GM13977 (cell line): ENCODE measurements at regions not wholly inside any gene's neighbourhood (a gene's known extent, or its start where the extent isn't known, plus 50 kb on each side); places are given as distances from the start of the nearest gene placed in this dataset.

Experiments used
- DNase-seq: peaks from one replicate; pipeline ENCODE4 v3.0.0; 2012; ENCODE audit warnings: low spot score
- in situ Hi-C: fragments of 300-500 bp; cut with MboI; formaldehyde crosslinking; loops from one replicate; pipeline ENCODE4 v1.12.0; 2022; ENCODE audit warnings: low sequenced_read_pairs, low pct_unique_long_range_greater_than_20kb, mixed read lengths, inconsistent platforms; ENCODE audit not compliant: unreplicated experiment
- TF ChIP-seq, protein P1 (sequence below): IDR thresholded peaks from 2 replicates; pipeline ENCODE4 v1.5.1; 2012; ENCODE audit warnings: mild to moderate bottlenecking, control low read depth; ENCODE audit not compliant: insufficient read depth; ENCODE audit errors: extremely low read depth, missing control alignments

DNA sequence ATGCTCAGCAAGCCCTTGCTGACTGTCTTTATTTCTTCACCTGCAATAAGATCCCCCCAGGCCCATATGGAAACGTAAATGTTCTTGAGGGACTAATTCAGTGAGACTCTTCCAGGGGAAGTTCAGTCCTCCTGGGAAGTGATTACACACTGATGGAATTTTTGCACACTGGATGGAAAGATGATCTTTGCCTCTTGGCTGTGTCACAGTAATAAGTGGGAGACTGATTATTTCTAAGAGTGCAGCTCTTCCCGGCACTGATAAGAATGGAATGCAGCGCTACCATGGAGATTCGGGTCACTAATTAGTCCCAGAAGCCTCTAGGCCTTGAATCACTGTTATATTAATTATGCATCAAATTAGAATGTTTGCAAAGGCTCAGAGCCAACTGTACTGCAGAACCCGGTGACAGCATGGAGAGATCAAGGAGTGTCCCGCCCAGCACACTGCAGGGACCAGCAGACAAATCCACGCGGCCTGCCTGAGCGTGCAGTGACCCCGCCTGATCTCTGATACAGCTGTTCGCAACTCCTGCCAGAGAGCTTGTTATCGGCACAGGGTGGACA is 178.3 kb downstream of the SNX19 start:
- in situ Hi-C loops: no loop called here
- DNase-seq: no peak
- TF ChIP-seq, protein P1, sequence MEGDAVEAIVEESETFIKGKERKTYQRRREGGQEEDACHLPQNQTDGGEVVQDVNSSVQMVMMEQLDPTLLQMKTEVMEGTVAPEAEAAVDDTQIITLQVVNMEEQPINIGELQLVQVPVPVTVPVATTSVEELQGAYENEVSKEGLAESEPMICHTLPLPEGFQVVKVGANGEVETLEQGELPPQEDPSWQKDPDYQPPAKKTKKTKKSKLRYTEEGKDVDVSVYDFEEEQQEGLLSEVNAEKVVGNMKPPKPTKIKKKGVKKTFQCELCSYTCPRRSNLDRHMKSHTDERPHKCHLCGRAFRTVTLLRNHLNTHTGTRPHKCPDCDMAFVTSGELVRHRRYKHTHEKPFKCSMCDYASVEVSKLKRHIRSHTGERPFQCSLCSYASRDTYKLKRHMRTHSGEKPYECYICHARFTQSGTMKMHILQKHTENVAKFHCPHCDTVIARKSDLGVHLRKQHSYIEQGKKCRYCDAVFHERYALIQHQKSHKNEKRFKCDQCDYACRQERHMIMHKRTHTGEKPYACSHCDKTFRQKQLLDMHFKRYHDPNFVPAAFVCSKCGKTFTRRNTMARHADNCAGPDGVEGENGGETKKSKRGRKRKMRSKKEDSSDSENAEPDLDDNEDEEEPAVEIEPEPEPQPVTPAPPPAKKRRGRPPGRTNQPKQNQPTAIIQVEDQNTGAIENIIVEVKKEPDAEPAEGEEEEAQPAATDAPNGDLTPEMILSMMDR: no peak

DNA sequence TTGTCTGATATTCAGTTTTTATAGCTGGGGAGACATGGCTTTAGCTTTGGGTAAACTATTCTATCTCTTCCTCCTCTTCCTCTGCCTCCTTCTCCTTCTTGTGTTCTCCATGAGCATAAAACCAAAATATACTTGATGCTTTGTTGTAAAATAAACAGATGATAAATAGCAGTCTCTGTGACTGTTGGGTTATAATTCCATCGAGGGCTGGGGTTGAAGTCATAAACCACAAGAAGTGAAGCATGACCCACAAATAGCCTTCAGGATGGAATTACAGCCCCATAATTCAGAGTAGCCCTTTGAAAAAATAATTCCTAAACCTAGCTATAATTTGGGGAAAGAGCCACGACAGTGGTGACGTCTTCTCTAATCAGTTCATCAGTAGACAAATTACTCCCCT is 177.7 kb downstream of the SNX19 start:
- in situ Hi-C loops: no loop called here

DNA sequence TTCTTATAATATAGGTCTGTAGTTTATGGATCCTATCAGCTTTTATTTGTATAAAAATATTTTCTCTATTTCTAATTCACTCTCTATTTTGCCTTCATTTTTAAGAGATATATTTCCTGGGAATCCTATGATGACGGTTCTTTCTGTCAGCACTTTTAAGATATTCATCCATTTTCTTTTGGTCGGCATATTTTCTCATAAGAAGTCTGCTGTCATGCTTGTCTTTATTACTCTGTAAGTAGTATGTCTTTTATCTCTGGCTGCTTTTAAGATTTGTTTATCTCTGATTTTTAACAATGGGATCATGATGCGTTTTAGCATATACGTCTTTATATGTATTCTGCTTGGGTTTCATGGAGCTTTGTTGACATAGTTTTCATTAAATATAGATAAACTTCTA is 175.5 kb downstream of the SNX19 start:
- in situ Hi-C loops: no loop called here
- DNase-seq: no peak
- TF ChIP-seq, protein P1: no peak

More for the DNA sequence above, 177.7 kb downstream of the SNX19 start:
- TF ChIP-seq, protein P1: no peak
- no peak for DNase-seq

DNA sequence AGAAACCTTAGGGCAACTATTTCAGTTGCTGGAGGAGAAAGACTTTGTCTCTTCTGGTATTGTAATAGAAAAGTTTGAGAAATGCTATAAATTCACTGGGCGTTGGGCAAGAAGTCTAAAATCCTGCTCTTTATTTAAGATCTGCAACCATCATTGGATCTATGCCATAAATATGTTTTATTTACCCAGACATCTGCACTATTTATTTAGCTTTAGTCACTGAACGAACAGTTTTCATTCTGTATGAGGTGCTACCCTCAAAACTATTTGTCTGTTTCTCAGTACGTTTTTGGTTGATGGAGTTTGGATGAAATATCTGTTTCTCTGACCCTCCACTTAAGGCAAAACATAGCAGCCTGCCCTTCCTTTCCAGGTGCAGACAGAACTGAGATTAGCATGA is 171.5 kb downstream of the SNX19 start:
- DNase-seq: no peak
- TF ChIP-seq, protein P1: no peak
- in situ Hi-C loops: no loop called here

DNA sequence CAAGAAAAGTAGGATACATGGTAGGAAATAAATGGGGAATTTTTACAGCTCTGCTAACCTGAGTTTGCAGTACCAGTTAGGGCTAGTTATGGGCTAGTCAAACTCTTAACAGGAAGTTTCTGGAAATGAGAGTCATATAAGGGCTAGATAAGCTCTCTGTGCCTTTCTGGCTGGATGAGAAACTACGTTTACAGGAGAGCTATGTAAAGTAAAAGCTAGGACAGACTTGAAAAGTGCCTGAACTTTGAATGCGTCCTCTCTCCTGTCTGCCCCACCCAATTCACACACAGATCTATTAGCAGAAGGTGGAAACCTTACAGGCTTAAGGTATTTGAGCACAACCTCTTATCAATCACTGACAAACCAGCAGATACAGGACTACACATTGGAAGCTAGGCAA is 167.1 kb downstream of the SNX19 start:
- TF ChIP-seq, protein P1: no peak
- no peak for DNase-seq
- in situ Hi-C loops: no loop called here

DNA sequence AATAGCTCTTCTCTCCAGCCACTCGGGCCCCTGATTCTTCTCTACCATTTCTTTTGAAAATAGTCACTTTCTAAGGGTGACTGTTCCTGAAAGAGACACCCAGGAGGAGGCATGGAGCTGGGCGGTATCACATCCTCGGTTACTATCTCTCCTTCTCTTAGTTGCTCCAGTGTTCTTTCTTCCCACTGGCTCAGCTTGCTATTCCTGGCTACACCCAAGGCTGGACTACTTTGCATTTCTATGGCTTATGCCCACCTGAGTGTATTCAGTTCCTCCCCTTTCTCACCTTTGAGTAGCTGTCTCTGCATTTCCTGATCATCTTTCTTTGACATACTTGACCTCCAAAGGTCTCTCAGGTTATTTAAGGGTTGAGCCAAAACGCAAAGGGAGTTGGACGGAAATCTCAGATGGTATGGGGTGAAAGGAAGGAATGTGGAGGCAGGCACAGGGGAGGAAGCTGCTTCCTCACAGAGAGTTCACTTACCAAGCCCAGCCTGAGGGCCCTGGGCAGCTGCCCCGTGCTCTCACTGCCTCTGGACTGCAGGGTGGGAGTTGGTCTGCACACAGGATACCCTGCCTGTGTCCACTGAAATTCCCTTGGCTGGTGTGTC is 155.7 kb downstream of the SNX19 start:
- in situ Hi-C loops: no loop called here
- DNase-seq: no peak
- TF ChIP-seq, protein P1: no peak
